Dendritic cell treated with granulocyte-macrophage colony-stimulating factor and Interleukin-4, amounts not matched to agents 40 ng/mL and 50 ng/mL, for 4 days (primary cell): ENCODE measurements at regions not wholly inside any gene's neighbourhood (a gene's known extent, or its start where the extent isn't known, plus 50 kb on each side); places are given as distances from the start of the nearest gene placed in this dataset.
"Not testable (repeated sequence)": the region's sequence is repeated elsewhere in the genome, so short reads cannot be mapped to it uniquely, and the experiment has no call there.

ENCODE experiments used
- H3K27ac Mint-ChIP-seq: one replicate; pipeline ENCODE4 v1.8.0; 2022; ENCODE audit warnings: mild to moderate bottlenecking, mixed read lengths
- H3K27me3 Mint-ChIP-seq: one replicate; pipeline ENCODE4 v1.8.0; 2022; ENCODE audit warnings: mild to moderate bottlenecking, mixed read lengths
- H3K36me3 Mint-ChIP-seq: one replicate; pipeline ENCODE4 v1.8.0; 2022; ENCODE audit warnings: low read depth, mixed read lengths
- H3K4me1 Mint-ChIP-seq: one replicate; pipeline ENCODE4 v1.8.0; 2022; ENCODE audit warnings: low read depth, mixed read lengths
- H3K4me3 Mint-ChIP-seq: one replicate; pipeline ENCODE4 v1.8.0; 2022; ENCODE audit warnings: mild to moderate bottlenecking, moderate library complexity, mixed read lengths
- H3K9me3 Mint-ChIP-seq: one replicate; pipeline ENCODE4 v1.8.0; 2022; ENCODE audit warnings: mixed read lengths
- intact Hi-C: fragments of 100-400 bp; cut with micrococcal nuclease; formaldehyde crosslinking; loops from one replicate; pipeline ENCODE4 v1.15.0; 2022

GRCh38 chr2:113328572-113328971 lies 49.9 kb upstream of the PAX8 start:
- peaks cover 15% of the 10 kb centered on the region for H3K27me3 Mint-ChIP-seq
- intact Hi-C loops, H3K9me3 Mint-ChIP-seq, H3K36me3 Mint-ChIP-seq, H3K4me3 Mint-ChIP-seq, H3K27ac Mint-ChIP-seq: not testable (repeated sequence)
- peaks cover 18% of the 10 kb centered on the region for H3K4me1 Mint-ChIP-seq
